ENCODE measurements at regions not wholly inside any gene's neighbourhood (a gene's known extent, or its start where the extent isn't known, plus 50 kb on each side); places are given as distances from the start of the nearest gene placed in this dataset.

- TF ChIP-seq, protein P1, sequence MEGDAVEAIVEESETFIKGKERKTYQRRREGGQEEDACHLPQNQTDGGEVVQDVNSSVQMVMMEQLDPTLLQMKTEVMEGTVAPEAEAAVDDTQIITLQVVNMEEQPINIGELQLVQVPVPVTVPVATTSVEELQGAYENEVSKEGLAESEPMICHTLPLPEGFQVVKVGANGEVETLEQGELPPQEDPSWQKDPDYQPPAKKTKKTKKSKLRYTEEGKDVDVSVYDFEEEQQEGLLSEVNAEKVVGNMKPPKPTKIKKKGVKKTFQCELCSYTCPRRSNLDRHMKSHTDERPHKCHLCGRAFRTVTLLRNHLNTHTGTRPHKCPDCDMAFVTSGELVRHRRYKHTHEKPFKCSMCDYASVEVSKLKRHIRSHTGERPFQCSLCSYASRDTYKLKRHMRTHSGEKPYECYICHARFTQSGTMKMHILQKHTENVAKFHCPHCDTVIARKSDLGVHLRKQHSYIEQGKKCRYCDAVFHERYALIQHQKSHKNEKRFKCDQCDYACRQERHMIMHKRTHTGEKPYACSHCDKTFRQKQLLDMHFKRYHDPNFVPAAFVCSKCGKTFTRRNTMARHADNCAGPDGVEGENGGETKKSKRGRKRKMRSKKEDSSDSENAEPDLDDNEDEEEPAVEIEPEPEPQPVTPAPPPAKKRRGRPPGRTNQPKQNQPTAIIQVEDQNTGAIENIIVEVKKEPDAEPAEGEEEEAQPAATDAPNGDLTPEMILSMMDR (IDR thresholded peaks at IDR 0.05), result no peak
- TF ChIP-seq EP300 (IDR thresholded peaks at IDR 0.05) (no peak), POLR2AphosphoS5 (IDR thresholded peaks at IDR 0.05) (no peak), POLR2A (IDR thresholded peaks at IDR 0.05) (no peak)
Observed at GRCh38 chr9:38305582-38305981, 86.9 kb upstream of the ALDH1B1 start.
